ENCODE measurements at regions not wholly inside any gene's neighbourhood (a gene's known extent, or its start where the extent isn't known, plus 50 kb on each side); places are given as distances from the start of the nearest gene placed in this dataset.

DNA sequence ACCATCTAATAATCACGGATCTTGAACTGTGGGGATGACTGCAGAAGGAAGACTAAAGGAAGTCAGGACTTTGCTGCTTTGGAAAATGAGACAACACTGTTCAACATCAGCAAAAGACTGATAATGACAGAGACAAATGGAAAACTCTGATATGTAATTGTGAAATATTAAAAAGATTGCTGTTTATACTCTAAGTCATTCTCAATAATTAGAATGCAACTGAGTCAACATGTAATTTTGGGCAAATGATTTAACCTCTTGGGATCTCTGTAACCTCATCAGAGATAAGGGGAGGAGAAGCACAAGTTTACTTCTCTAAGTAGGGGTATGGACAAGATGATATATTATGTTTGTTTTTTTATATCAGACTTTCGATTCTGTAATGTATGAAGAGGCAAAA is 121.9 kb downstream of the GASK1B start:
- H3K27ac ChIP-seq (ENCODE audit: low read length in 2 of 2) = no peak overlapping the region
- intact Hi-C loops (cut with micrococcal nuclease) = no loop called here
- no peak overlapping the region for H3K9ac ChIP-seq (ENCODE audit: low read length)
- H3K79me2 ChIP-seq (ENCODE audit: control insufficient read depth, insufficient read depth, low read length) = no peaks in the 10 kb centered on the region
- H3K4me3 ChIP-seq (ENCODE audit: control extremely low read depth in 1 of 5, extremely low read depth in 1 of 5, insufficient read depth in 1 of 5, low read depth in 2 of 5, low read length in 4 of 5) = no peak overlapping the region
- no peaks in the 10 kb centered on the region for H3K4me1 ChIP-seq (ENCODE audit: control insufficient read depth in 2 of 2, insufficient read depth in 2 of 2, low read length in 2 of 2)
- no peaks in the 10 kb centered on the region for H4K20me1 ChIP-seq (ENCODE audit: control insufficient read depth, insufficient read depth, low read length, poor library complexity, severe bottlenecking)
- H3K4me2 ChIP-seq (replicated peaks; ENCODE audit: low read depth, low read length, poor library complexity, severe bottlenecking) = no peak overlapping the region
- no peak for DNase-seq
- no peaks in the 10 kb centered on the region for H3K27me3 Mint-ChIP-seq
- H3K36me3 ChIP-seq (replicated peaks in 1 of 2; ENCODE audit: control extremely low read depth in 1 of 2, control insufficient read depth in 1 of 2, extremely low read depth in 1 of 2, insufficient read depth in 2 of 2, low read length in 1 of 2) = no peaks in the 10 kb centered on the region
- no peak for TF ChIP-seq EZH2 (IDR thresholded peaks at IDR 0.05; ENCODE audit: borderline replicate concordance, insufficient read depth, low read depth, low read length, poor library complexity, severe bottlenecking)
- TF ChIP-seq, protein P1, sequence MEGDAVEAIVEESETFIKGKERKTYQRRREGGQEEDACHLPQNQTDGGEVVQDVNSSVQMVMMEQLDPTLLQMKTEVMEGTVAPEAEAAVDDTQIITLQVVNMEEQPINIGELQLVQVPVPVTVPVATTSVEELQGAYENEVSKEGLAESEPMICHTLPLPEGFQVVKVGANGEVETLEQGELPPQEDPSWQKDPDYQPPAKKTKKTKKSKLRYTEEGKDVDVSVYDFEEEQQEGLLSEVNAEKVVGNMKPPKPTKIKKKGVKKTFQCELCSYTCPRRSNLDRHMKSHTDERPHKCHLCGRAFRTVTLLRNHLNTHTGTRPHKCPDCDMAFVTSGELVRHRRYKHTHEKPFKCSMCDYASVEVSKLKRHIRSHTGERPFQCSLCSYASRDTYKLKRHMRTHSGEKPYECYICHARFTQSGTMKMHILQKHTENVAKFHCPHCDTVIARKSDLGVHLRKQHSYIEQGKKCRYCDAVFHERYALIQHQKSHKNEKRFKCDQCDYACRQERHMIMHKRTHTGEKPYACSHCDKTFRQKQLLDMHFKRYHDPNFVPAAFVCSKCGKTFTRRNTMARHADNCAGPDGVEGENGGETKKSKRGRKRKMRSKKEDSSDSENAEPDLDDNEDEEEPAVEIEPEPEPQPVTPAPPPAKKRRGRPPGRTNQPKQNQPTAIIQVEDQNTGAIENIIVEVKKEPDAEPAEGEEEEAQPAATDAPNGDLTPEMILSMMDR (IDR thresholded peaks at IDR 0.05) = no peak
- no CpG with 5 or more reads among the region's 2 CpGs for WGBS (ENCODE audit: insufficient coverage)
- H2AFZ ChIP-seq (ENCODE audit: insufficient read depth, low read depth, low read length, poor library complexity, severe bottlenecking) = no peak overlapping the region
- H3K9me3 Mint-ChIP-seq (ENCODE audit: insufficient read depth) = peaks cover 6% of the 10 kb centered on the region
- H3K27me3 ChIP-seq (replicated peaks in 1 of 4; ENCODE audit: control extremely low read depth in 1 of 4, control insufficient read depth in 3 of 4, insufficient read depth in 4 of 4, low read length in 3 of 4) = no peaks in the 10 kb centered on the region
- POLR2A ChIA-PET = no interaction called here
- H3K27ac Mint-ChIP-seq = no peak overlapping the region
- no peaks in the 10 kb centered on the region for H3K4me1 Mint-ChIP-seq
- no peak overlapping the region for H3K4me3 Mint-ChIP-seq
- ATAC-seq (ENCODE audit: low read depth) = no peak
- CTCF ChIA-PET = no interaction called here
- H3K9me3 ChIP-seq (ENCODE audit: control extremely low read depth in 1 of 3, control insufficient read depth in 2 of 3, insufficient read depth in 1 of 3, low read length in 2 of 3) = no peaks in the 10 kb centered on the region

DNA sequence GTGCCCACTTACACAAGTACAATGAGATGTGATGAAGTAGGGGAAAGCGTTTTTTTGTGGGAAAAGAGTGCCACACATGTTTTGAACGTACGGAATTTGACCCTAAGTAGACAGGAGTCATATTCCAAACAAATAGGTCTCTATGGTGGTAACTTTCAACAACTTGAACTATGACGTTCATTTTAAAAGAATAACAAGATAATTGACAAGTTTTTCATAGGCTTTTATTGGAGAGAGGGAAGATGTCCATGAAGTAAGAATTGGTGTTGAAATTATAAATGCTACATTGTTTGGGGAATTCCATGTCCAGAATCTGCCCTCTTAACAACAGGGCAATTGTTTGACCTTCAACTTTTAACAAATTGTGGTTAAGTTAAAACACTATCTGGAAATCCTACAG is 126.5 kb downstream of the GASK1B start:
- no peak for DNase-seq
- WGBS (ENCODE audit: insufficient coverage) = no CpG with 5 or more reads among the region's 4 CpGs

More for the DNA sequence above, 126.5 kb downstream of the GASK1B start:
- no peak overlapping the region for H3K4me3 ChIP-seq (ENCODE audit: control extremely low read depth in 1 of 5, extremely low read depth in 1 of 5, insufficient read depth in 1 of 5, low read depth in 2 of 5, low read length in 4 of 5)
- H3K27me3 ChIP-seq (replicated peaks in 1 of 4; ENCODE audit: control extremely low read depth in 1 of 4, control insufficient read depth in 3 of 4, insufficient read depth in 4 of 4, low read length in 3 of 4) = no peaks in the 10 kb centered on the region
- no peaks in the 10 kb centered on the region for H3K36me3 ChIP-seq (replicated peaks in 1 of 2; ENCODE audit: control extremely low read depth in 1 of 2, control insufficient read depth in 1 of 2, extremely low read depth in 1 of 2, insufficient read depth in 2 of 2, low read length in 1 of 2)
- POLR2A ChIA-PET = no interaction called here
- Mint-ChIP-seq H3K4me3 (no peak overlapping the region), H3K4me1 (no peaks in the 10 kb centered on the region), H3K27me3 (no peaks in the 10 kb centered on the region), H3K27ac (no peak overlapping the region), H3K9me3 (ENCODE audit: insufficient read depth) (peaks cover 10% of the 10 kb centered on the region)
- no peak for TF ChIP-seq EZH2 (IDR thresholded peaks at IDR 0.05; ENCODE audit: borderline replicate concordance, insufficient read depth, low read depth, low read length, poor library complexity, severe bottlenecking)
- H4K20me1 ChIP-seq (ENCODE audit: control insufficient read depth, insufficient read depth, low read length, poor library complexity, severe bottlenecking) = no peaks in the 10 kb centered on the region
- no peaks in the 10 kb centered on the region for H3K79me2 ChIP-seq (ENCODE audit: control insufficient read depth, insufficient read depth, low read length)
- no peak overlapping the region for H3K9ac ChIP-seq (ENCODE audit: low read length)
- no peak overlapping the region for H2AFZ ChIP-seq (ENCODE audit: insufficient read depth, low read depth, low read length, poor library complexity, severe bottlenecking)
- H3K4me1 ChIP-seq (ENCODE audit: control insufficient read depth in 2 of 2, insufficient read depth in 2 of 2, low read length in 2 of 2) = no peaks in the 10 kb centered on the region
- intact Hi-C loops (cut with micrococcal nuclease) = no loop called here
- H3K9me3 ChIP-seq (ENCODE audit: control extremely low read depth in 1 of 3, control insufficient read depth in 2 of 3, insufficient read depth in 1 of 3, low read length in 2 of 3) = peaks cover 0 to 8% (median 0%) of the 10 kb centered on the region in 3 donors
- ATAC-seq (ENCODE audit: low read depth) = no peak
- H3K27ac ChIP-seq (ENCODE audit: low read length in 2 of 2) = no peak overlapping the region
- CTCF ChIA-PET = no interaction called here
- H3K4me2 ChIP-seq (replicated peaks; ENCODE audit: low read depth, low read length, poor library complexity, severe bottlenecking) = no peak overlapping the region

Measured in B cell (primary cell).